Heart right ventricle (tissue), 16 donors: ENCODE measurements at regions not wholly inside any gene's neighbourhood (a gene's known extent, or its start where the extent isn't known, plus 50 kb on each side); places are given as distances from the start of the nearest gene placed in this dataset.

Source experiments
- ATAC-seq, 8 donors: fragments of 200-7000 bp; cut with Tn5 transposase; one replicate each; pipeline ENCODE4 v1.9.1; 2020; ENCODE audit warnings: mild to moderate bottlenecking in 8 of 8, moderate library complexity in 8 of 8, moderate number of reproducible peaks in 1 of 8
- DNase-seq, 2 donors: peaks; one replicate each; pipeline ENCODE4 v3.0.0-alpha.2; 2020
- H3K27ac ChIP-seq, 10 donors: fragments of 200-600 bp; sonication (generic) in 2 of 10; one replicate each; pipeline versions ENCODE4 v1.5.0 to v1.8.0; 2020 to 2022; ENCODE audit warnings: mild to moderate bottlenecking in 3 of 10
- H3K27me3 ChIP-seq, 7 donors: fragments of 200-600 bp; one replicate each; pipeline ENCODE4 v1.8.0; 2021 to 2022; ENCODE audit warnings: mild to moderate bottlenecking in 2 of 7
- H3K36me3 ChIP-seq, 9 donors: fragments of 200-600 bp; sonication (generic) in 1 of 9; one replicate each; pipeline versions ENCODE4 v1.5.0 to v1.8.0; 2020 to 2022; ENCODE audit warnings: mild to moderate bottlenecking in 2 of 9
- H3K4me1 ChIP-seq, 9 donors: fragments of 200-600 bp; sonication (generic) in 1 of 9; one replicate each; pipeline versions ENCODE4 v1.5.0 to v1.8.0; 2020 to 2022; ENCODE audit warnings: mild to moderate bottlenecking in 4 of 9
- H3K4me3 ChIP-seq, 10 donors: fragments of 200-600 bp; sonication (generic) in 2 of 10; one replicate each; pipeline versions ENCODE4 v1.5.0 to v1.8.0; 2020 to 2022; ENCODE audit warnings: mild to moderate bottlenecking in 7 of 10, moderate library complexity in 2 of 10
- H3K9me3 ChIP-seq, 11 donors: fragments of 200-600 bp in 10 of 11; sonication (generic) in 2 of 11; one replicate each; pipeline versions ENCODE4 v1.5.0 to v1.8.0; 2013 to 2022; ENCODE audit warnings: mild to moderate bottlenecking in 2 of 11, control low read depth in 1 of 11, moderate library complexity in 1 of 11
- WGBS, 2 donors: extraction: QIAGEN DNeasy Blood & Tissue Kit; methylation state at CpG; one replicate each; pipeline ENCODE4 v1.1.7; 2013; ENCODE audit warnings: inconsistent platforms in 1 of 2; 5-methylcytosine and 5-hydroxymethylcytosine counted together
- intact Hi-C, 10 donors: fragments of 100-400 bp; cut with DNase I; formaldehyde crosslinking; loops; one replicate each; pipeline versions ENCODE4 v1.11.1 to v1.14.2; 2022
- TF ChIP-seq, protein P1 (sequence below), 9 donors: fragments of 200-600 bp; sonication (generic) in 2 of 9; IDR thresholded peaks; one replicate each; pipeline versions ENCODE4 v1.5.0 to v1.8.0; 2021 to 2022; ENCODE audit warnings: antibody characterized with exemption in 9 of 9, mild to moderate bottlenecking in 5 of 9, moderate library complexity in 1 of 9
- donor health status: Arrhythmogenic right ventricular cardiomyopathy.
- donor health status: ischemic (EF 13 %, LVEDD 7.1; RV severe dilation, severe dysfunction).
- donor health status: healthy with polysubstance abuse.
- donor health status: DM: no; HTN: yes; CAD: no.
- donor health status: DM: no; HTN: no; CAD: no.
- donor health status: ischemic (EF 25% LVEDD 6.9; RV normal size, moderate dysfunction).
- donor health status: ischemic (EF 25% LVEDD 5.7; RV mildly dilated, moderate dysfunction).
- donor health status: healthy.
- donor health status: DM: yes; HTN: yes; CAD: no.
- donor health status: Ischemic cardiomyopathy.
- donor health status: ischemic (EF 35%, LVEDD 5.7; RV mildly dilated, moderate dysfunction).
- donor health status: nonischemic (EF 11% LVEDD 7.7; RV severe dilation, severe dysfunction).
- donor health status: DM: yes; HTN: yes; CAD: no.
- donor health status: PGD.
- donor health status: ischemic (EF 29% LVEDD 5.4; RV normal size, mild dysfunction).
- donor health status: nonischemic (EF 23%, LVEDD 6.1; RV moderate dilation, normal function).

DNA sequence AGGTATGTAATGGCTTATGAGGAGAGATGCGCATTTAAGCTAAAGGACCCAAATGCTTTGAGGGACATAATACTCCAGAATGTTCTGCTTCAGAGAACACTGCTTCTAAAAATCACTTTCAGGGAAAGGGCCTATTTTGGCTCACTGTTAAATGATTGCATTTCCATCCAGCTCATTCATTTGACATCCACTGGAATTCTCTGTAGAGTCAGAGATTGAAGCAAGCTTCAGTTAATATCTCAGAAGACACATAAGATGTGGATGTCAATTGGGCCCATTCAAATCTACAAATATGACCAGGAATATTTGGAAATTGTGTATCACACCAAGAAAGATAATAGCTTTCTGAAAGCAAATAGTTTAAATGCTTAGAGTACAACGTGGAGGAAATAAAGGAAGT is 209.9 kb upstream of the VSTM2A start:
- H3K27me3 ChIP-seq: no peaks in the 10 kb centered on the region
- no peaks in the 10 kb centered on the region for H3K4me1 ChIP-seq
- ATAC-seq (no peak), DNase-seq (no peak)
- no peaks in the 10 kb centered on the region for H3K36me3 ChIP-seq
- 63 to 64% methylated on average over 2 of the region's 2 CpGs for WGBS, 2 donors
- no peak overlapping the region for H3K4me3 ChIP-seq
- peaks cover 0 to 1% (median 0%) of the 10 kb centered on the region in 11 donors for H3K9me3 ChIP-seq
- intact Hi-C loops: loop anchor here in 3 of 10 donors (1.0 to 10.0 kb wide), 2 partner anchors 10 to 88 kb away; no protein-coding TSS in a partner anchor
- H3K27ac ChIP-seq: no peak overlapping the region
- TF ChIP-seq, protein P1, sequence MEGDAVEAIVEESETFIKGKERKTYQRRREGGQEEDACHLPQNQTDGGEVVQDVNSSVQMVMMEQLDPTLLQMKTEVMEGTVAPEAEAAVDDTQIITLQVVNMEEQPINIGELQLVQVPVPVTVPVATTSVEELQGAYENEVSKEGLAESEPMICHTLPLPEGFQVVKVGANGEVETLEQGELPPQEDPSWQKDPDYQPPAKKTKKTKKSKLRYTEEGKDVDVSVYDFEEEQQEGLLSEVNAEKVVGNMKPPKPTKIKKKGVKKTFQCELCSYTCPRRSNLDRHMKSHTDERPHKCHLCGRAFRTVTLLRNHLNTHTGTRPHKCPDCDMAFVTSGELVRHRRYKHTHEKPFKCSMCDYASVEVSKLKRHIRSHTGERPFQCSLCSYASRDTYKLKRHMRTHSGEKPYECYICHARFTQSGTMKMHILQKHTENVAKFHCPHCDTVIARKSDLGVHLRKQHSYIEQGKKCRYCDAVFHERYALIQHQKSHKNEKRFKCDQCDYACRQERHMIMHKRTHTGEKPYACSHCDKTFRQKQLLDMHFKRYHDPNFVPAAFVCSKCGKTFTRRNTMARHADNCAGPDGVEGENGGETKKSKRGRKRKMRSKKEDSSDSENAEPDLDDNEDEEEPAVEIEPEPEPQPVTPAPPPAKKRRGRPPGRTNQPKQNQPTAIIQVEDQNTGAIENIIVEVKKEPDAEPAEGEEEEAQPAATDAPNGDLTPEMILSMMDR (IDR thresholded peaks at IDR 0.05): no peak

- Histone ChIP-seq H3K27me3 (no peaks in the 10 kb centered on the region), H3K27ac (no peak overlapping the region), H3K4me3 (no peak overlapping the region), H3K9me3 (peaks cover 0 to 7% (median 0%) of the 10 kb centered on the region in 11 donors), H3K36me3 (no peaks in the 10 kb centered on the region), H3K4me1 (no peaks in the 10 kb centered on the region)
- TF ChIP-seq, protein P1 (IDR thresholded peaks at IDR 0.05): no peak
- ATAC-seq (no peak), DNase-seq (no peak)
- intact Hi-C loops: loop anchor here in 2 of 10 donors (10.0 kb wide), 1 partner anchor 89 kb away; no protein-coding TSS in a partner anchor
- 77% methylated on average over 1 of the region's 1 CpG for WGBS, 2 donors
These were observed 208.2 kb upstream of the VSTM2A start for GRCh38 chr7:54333952-54334351.

GRCh38 chr7:54336800-54337199 is 205.4 kb upstream of the VSTM2A start:
- no peak for ATAC-seq
- no peak overlapping the region for H3K27ac ChIP-seq
- 52 to 78% methylated on average over 2 of the region's 2 CpGs for WGBS, 2 donors
- no peaks in the 10 kb centered on the region for H3K27me3 ChIP-seq
- TF ChIP-seq, protein P1 (IDR thresholded peaks at IDR 0.05): no peak
- no peaks in the 10 kb centered on the region for H3K36me3 ChIP-seq
- H3K4me1 ChIP-seq: no peaks in the 10 kb centered on the region
- no peak for DNase-seq
- intact Hi-C loops: loop anchor here in 2 of 10 donors (10.0 kb wide), 1 partner anchor 92 kb away; no protein-coding TSS in a partner anchor
- no peak overlapping the region for H3K4me3 ChIP-seq
- peaks cover 0 to 9% (median 0%) of the 10 kb centered on the region in 11 donors for H3K9me3 ChIP-seq

DNA sequence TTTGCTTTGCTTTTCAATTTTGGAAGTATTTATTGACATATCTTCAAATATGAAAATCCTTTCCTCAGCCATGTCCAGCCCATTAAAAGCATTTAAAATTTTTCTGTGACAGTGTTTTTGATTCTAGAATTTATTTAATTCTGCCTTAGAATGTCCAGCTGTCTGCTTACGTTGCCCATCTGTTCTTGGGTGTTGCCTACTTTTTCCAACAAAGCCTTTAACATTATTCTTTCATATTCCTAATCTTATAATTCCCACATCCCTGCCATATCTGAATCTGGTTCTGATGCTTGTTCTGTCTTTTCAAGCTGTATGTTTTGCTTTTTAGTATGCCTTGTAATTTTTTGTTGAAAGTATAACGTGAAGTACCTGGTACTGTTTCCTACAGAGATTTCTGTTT is 204.7 kb upstream of the VSTM2A start:
- H3K27ac ChIP-seq: no peak overlapping the region

More for the DNA sequence above, 204.7 kb upstream of the VSTM2A start:
- TF ChIP-seq, protein P1 (IDR thresholded peaks at IDR 0.05): no peak
- no peaks in the 10 kb centered on the region for H3K4me1 ChIP-seq
- ATAC-seq: no peak
- no peaks in the 10 kb centered on the region for H3K36me3 ChIP-seq
- no peaks in the 10 kb centered on the region for H3K27me3 ChIP-seq
- DNase-seq: no peak
- intact Hi-C loops: loop anchor here in 2 of 10 donors (10.0 kb wide), 1 partner anchor 93 kb away; no protein-coding TSS in a partner anchor
- H3K9me3 ChIP-seq: peaks cover 0 to 10% (median 0%) of the 10 kb centered on the region in 11 donors
- H3K4me3 ChIP-seq: no peak overlapping the region
- WGBS, 2 donors: 75 to 76% methylated on average over 2 of the region's 2 CpGs
